H1 (cell line): ENCODE measurements at regions not wholly inside any gene's neighbourhood (a gene's known extent, or its start where the extent isn't known, plus 50 kb on each side); places are given as distances from the start of the nearest gene placed in this dataset.

Experiments used
- SIX5 ChIP-seq: IDR thresholded peaks from 2 replicates; pipeline ENCODE4 v1.6.1; 2011; ENCODE audit warnings: mild to moderate bottlenecking, low read depth, low read length
- SUZ12 ChIP-seq: fragments of 200-600 bp; sonication (generic); IDR thresholded peaks from 2 replicates; pipeline ENCODE4 v1.6.1; 2012; ENCODE audit warnings: mild to moderate bottlenecking, inconsistent platforms, low read length, moderate library complexity, mixed read lengths
- TF ChIP-seq, protein P1 (sequence below): fragments of 300-600 bp; sonication (generic); IDR thresholded peaks from 2 replicates; pipeline ENCODE4 v1.7.1; 2012; ENCODE audit warnings: low read length, moderate library complexity, mild to moderate bottlenecking, inconsistent platforms; ENCODE audit not compliant: insufficient replicate concordance
- TF ChIP-seq, protein P2 (sequence below): IDR thresholded peaks from 2 replicates; pipeline ENCODE4 v1.6.1; 2012; ENCODE audit warnings: inconsistent platforms

GRCh38 chr6:141780296-141780695 lies 352.4 kb upstream of the GJE1 start (continued):
- TF ChIP-seq, protein P1, sequence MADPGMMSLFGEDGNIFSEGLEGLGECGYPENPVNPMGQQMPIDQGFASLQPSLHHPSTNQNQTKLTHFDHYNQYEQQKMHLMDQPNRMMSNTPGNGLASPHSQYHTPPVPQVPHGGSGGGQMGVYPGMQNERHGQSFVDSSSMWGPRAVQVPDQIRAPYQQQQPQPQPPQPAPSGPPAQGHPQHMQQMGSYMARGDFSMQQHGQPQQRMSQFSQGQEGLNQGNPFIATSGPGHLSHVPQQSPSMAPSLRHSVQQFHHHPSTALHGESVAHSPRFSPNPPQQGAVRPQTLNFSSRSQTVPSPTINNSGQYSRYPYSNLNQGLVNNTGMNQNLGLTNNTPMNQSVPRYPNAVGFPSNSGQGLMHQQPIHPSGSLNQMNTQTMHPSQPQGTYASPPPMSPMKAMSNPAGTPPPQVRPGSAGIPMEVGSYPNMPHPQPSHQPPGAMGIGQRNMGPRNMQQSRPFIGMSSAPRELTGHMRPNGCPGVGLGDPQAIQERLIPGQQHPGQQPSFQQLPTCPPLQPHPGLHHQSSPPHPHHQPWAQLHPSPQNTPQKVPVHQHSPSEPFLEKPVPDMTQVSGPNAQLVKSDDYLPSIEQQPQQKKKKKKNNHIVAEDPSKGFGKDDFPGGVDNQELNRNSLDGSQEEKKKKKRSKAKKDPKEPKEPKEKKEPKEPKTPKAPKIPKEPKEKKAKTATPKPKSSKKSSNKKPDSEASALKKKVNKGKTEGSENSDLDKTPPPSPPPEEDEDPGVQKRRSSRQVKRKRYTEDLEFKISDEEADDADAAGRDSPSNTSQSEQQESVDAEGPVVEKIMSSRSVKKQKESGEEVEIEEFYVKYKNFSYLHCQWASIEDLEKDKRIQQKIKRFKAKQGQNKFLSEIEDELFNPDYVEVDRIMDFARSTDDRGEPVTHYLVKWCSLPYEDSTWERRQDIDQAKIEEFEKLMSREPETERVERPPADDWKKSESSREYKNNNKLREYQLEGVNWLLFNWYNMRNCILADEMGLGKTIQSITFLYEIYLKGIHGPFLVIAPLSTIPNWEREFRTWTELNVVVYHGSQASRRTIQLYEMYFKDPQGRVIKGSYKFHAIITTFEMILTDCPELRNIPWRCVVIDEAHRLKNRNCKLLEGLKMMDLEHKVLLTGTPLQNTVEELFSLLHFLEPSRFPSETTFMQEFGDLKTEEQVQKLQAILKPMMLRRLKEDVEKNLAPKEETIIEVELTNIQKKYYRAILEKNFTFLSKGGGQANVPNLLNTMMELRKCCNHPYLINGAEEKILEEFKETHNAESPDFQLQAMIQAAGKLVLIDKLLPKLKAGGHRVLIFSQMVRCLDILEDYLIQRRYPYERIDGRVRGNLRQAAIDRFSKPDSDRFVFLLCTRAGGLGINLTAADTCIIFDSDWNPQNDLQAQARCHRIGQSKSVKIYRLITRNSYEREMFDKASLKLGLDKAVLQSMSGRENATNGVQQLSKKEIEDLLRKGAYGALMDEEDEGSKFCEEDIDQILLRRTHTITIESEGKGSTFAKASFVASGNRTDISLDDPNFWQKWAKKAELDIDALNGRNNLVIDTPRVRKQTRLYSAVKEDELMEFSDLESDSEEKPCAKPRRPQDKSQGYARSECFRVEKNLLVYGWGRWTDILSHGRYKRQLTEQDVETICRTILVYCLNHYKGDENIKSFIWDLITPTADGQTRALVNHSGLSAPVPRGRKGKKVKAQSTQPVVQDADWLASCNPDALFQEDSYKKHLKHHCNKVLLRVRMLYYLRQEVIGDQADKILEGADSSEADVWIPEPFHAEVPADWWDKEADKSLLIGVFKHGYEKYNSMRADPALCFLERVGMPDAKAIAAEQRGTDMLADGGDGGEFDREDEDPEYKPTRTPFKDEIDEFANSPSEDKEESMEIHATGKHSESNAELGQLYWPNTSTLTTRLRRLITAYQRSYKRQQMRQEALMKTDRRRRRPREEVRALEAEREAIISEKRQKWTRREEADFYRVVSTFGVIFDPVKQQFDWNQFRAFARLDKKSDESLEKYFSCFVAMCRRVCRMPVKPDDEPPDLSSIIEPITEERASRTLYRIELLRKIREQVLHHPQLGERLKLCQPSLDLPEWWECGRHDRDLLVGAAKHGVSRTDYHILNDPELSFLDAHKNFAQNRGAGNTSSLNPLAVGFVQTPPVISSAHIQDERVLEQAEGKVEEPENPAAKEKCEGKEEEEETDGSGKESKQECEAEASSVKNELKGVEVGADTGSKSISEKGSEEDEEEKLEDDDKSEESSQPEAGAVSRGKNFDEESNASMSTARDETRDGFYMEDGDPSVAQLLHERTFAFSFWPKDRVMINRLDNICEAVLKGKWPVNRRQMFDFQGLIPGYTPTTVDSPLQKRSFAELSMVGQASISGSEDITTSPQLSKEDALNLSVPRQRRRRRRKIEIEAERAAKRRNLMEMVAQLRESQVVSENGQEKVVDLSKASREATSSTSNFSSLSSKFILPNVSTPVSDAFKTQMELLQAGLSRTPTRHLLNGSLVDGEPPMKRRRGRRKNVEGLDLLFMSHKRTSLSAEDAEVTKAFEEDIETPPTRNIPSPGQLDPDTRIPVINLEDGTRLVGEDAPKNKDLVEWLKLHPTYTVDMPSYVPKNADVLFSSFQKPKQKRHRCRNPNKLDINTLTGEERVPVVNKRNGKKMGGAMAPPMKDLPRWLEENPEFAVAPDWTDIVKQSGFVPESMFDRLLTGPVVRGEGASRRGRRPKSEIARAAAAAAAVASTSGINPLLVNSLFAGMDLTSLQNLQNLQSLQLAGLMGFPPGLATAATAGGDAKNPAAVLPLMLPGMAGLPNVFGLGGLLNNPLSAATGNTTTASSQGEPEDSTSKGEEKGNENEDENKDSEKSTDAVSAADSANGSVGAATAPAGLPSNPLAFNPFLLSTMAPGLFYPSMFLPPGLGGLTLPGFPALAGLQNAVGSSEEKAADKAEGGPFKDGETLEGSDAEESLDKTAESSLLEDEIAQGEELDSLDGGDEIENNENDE, result no peak
- no peak for TF ChIP-seq SIX5
- no peak for TF ChIP-seq SUZ12
- TF ChIP-seq, protein P2, sequence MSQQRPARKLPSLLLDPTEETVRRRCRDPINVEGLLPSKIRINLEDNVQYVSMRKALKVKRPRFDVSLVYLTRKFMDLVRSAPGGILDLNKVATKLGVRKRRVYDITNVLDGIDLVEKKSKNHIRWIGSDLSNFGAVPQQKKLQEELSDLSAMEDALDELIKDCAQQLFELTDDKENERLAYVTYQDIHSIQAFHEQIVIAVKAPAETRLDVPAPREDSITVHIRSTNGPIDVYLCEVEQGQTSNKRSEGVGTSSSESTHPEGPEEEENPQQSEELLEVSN, result no peak
